DOHH2 (cell line): ENCODE measurements at regions not wholly inside any gene's neighbourhood (a gene's known extent, or its start where the extent isn't known, plus 50 kb on each side); places are given as distances from the start of the nearest gene placed in this dataset.

Experiments
- CTCF ChIP-seq: fragments of 200-600 bp; sonication (generic); IDR thresholded peaks from one replicate; pipeline ENCODE4 v1.5.1; 2014; ENCODE audit warnings: antibody characterized with exemption, mild to moderate bottlenecking, low read depth, low read length; ENCODE audit not compliant: poor library complexity, severe bottlenecking
- EZH2phosphoT487 ChIP-seq: fragments of 200-600 bp; sonication (generic); IDR thresholded peaks from 2 replicates; pipeline ENCODE4 v1.6.1; 2017; ENCODE audit warnings: borderline replicate concordance, mild to moderate bottlenecking, antibody characterized with exemption, low read length, moderate library complexity, mixed read lengths

- no peak for TF ChIP-seq CTCF
- no peak for TF ChIP-seq EZH2phosphoT487
Measured at GRCh38 chr4:54517781-54518444, 139.8 kb upstream of the KIT start.
